DND-41 (cell line): ENCODE measurements at regions not wholly inside any gene's neighbourhood (a gene's known extent, or its start where the extent isn't known, plus 50 kb on each side); places are given as distances from the start of the nearest gene placed in this dataset.

Experiments used
- ATAC-seq: fragments of 200-7000 bp; cut with Tn5 transposase; 3 replicates; pipeline ENCODE4 v1.9.1; 2021; ENCODE audit warnings: low read depth; ENCODE audit not compliant: insufficient read depth
- DNase-seq: peaks from one replicate; pipeline ENCODE4 v3.0.0-alpha.2; 2020
- H2AFZ ChIP-seq: 2 replicates; pipeline ENCODE4 v1.6.0; 2012; ENCODE audit warnings: low read depth, low read length
- H3K27ac ChIP-seq: 2 replicates; pipeline ENCODE4 v1.5.1; 2012; ENCODE audit warnings: low read length, inconsistent platforms
- H3K27me3 ChIP-seq: fragments of 200-600 bp; sonication (generic); 2 replicates; pipeline ENCODE4 v1.6.0; 2012; ENCODE audit warnings: low read length, mild to moderate bottlenecking, inconsistent platforms; ENCODE audit not compliant: insufficient read depth, poor library complexity
- H3K36me3 ChIP-seq: 2 replicates; pipeline ENCODE4 v1.5.1; 2012; ENCODE audit warnings: low read length, inconsistent platforms; ENCODE audit not compliant: insufficient read depth
- H3K4me1 ChIP-seq: 2 replicates; pipeline ENCODE4 v1.5.1; 2012; ENCODE audit warnings: mild to moderate bottlenecking, low read length; ENCODE audit not compliant: insufficient read depth
- H3K4me2 ChIP-seq: 2 replicates; pipeline ENCODE4 v1.6.0; 2012; ENCODE audit warnings: mild to moderate bottlenecking, moderate library complexity, low read length, inconsistent platforms; ENCODE audit not compliant: insufficient read depth
- H3K4me3 ChIP-seq, 2 experiments: fragments of 200-600 bp in 1 of 2; shearing (Covaris generic) in 1 of 2; 2 replicates each; pipeline ENCODE4 v1.5.1; 2012 to 2016; ENCODE audit warnings: inconsistent platforms in 2 of 2, low read length in 2 of 2, mild to moderate bottlenecking in 2 of 2, low read depth in 1 of 2, moderate library complexity in 1 of 2
- H3K79me2 ChIP-seq: 2 replicates; pipeline ENCODE4 v1.6.0; 2012; ENCODE audit warnings: low read length, inconsistent platforms; ENCODE audit not compliant: insufficient read depth
- H3K9ac ChIP-seq: 2 replicates; pipeline ENCODE4 v1.6.0; 2012; ENCODE audit warnings: low read depth, mild to moderate bottlenecking, inconsistent platforms, low read length, moderate library complexity
- H3K9me3 ChIP-seq: 2 replicates; pipeline ENCODE4 v1.5.1; 2012; ENCODE audit warnings: low read length, moderate library complexity, mild to moderate bottlenecking, inconsistent platforms; ENCODE audit not compliant: insufficient read depth, severe bottlenecking
- H4K20me1 ChIP-seq: 2 replicates; pipeline ENCODE4 v1.6.0; 2012; ENCODE audit warnings: low read length; ENCODE audit not compliant: insufficient read depth
- CTCF ChIP-seq: IDR thresholded peaks from 2 replicates; pipeline ENCODE4 v1.5.1; 2012; ENCODE audit warnings: borderline replicate concordance, low read length, moderate library complexity, mild to moderate bottlenecking; ENCODE audit not compliant: poor library complexity, severe bottlenecking; ENCODE audit errors: extremely low read depth
- EZH2 ChIP-seq: IDR thresholded peaks from 3 replicates; pipeline ENCODE4 v1.6.1; 2012; ENCODE audit warnings: borderline replicate concordance, low read depth, mild to moderate bottlenecking, moderate library complexity, low read length, inconsistent platforms; ENCODE audit not compliant: severe bottlenecking

- H3K36me3 ChIP-seq, result no peaks in the 10 kb centered on the region
- DNase-seq, result no peak
- no peak overlapping the region for H2AFZ ChIP-seq
- H3K4me2 ChIP-seq, result no peak overlapping the region
- H3K4me3 ChIP-seq, result no peak overlapping the region
- no peaks in the 10 kb centered on the region for H3K27me3 ChIP-seq
- H3K4me1 ChIP-seq, result no peaks in the 10 kb centered on the region
- no peak overlapping the region for H3K9ac ChIP-seq
- no peaks in the 10 kb centered on the region for H3K79me2 ChIP-seq
- no peak for TF ChIP-seq EZH2
- TF ChIP-seq CTCF, result no peak
- H3K9me3 ChIP-seq, result peaks cover 12% of the 10 kb centered on the region
- no peak overlapping the region for H3K27ac ChIP-seq
- ATAC-seq, result no peak
- no peaks in the 10 kb centered on the region for H4K20me1 ChIP-seq
Measured at GRCh38 chr6:163646133-163646532, 231.6 kb downstream of the QKI start.

- Histone ChIP-seq H3K9me3 (peaks cover 12% of the 10 kb centered on the region), H3K27me3 (no peaks in the 10 kb centered on the region), H4K20me1 (no peaks in the 10 kb centered on the region), H3K4me2 (no peak overlapping the region), H3K36me3 (no peaks in the 10 kb centered on the region), H3K79me2 (no peaks in the 10 kb centered on the region), H2AFZ (no peak overlapping the region), H3K27ac (no peak overlapping the region), H3K9ac (no peak overlapping the region), H3K4me1 (no peaks in the 10 kb centered on the region), H3K4me3 (no peak overlapping the region)
- TF ChIP-seq EZH2 (no peak), CTCF (no peak)
- DNase-seq, result no peak
- ATAC-seq, result no peak
Measured at GRCh38 chr6:163645560-163645959, 231.0 kb downstream of the QKI start.

GRCh38 chr6:163643866-163644265 lies 229.3 kb downstream of the QKI start:
- Histone ChIP-seq H3K9ac (no peak overlapping the region), H3K9me3 (peaks cover 8% of the 10 kb centered on the region), H3K4me3 (no peak overlapping the region), H3K79me2 (no peaks in the 10 kb centered on the region), H3K27ac (no peak overlapping the region), H3K4me1 (no peaks in the 10 kb centered on the region), H4K20me1 (no peaks in the 10 kb centered on the region), H2AFZ (no peak overlapping the region), H3K4me2 (no peak overlapping the region), H3K36me3 (no peaks in the 10 kb centered on the region), H3K27me3 (no peaks in the 10 kb centered on the region)
- ATAC-seq (no peak), DNase-seq (no peak)
- TF ChIP-seq CTCF (no peak), EZH2 (no peak)

- TF ChIP-seq CTCF (no peak), EZH2 (no peak)
- DNase-seq (no peak), ATAC-seq (no peak)
- Histone ChIP-seq H3K27ac (no peak overlapping the region), H3K27me3 (no peaks in the 10 kb centered on the region), H3K4me1 (no peaks in the 10 kb centered on the region), H3K9ac (no peak overlapping the region), H2AFZ (no peak overlapping the region), H3K4me2 (no peak overlapping the region), H3K36me3 (no peaks in the 10 kb centered on the region), H3K79me2 (no peaks in the 10 kb centered on the region), H3K9me3 (peaks cover 8% of the 10 kb centered on the region), H3K4me3 (no peak overlapping the region), H4K20me1 (no peaks in the 10 kb centered on the region)
Measured at GRCh38 chr6:163641706-163642105, 227.2 kb downstream of the QKI start.
